OCI-LY3 (cell line): ENCODE measurements at regions not wholly inside any gene's neighbourhood (a gene's known extent, or its start where the extent isn't known, plus 50 kb on each side); places are given as distances from the start of the nearest gene placed in this dataset.

Experiments used
- CTCF ChIP-seq: fragments of 200-600, 300-600 bp; sonication (generic); IDR thresholded peaks from 2 replicates; pipeline ENCODE4 v1.5.1; 2014; ENCODE audit warnings: antibody characterized with exemption, low read length, low read depth
- EZH2phosphoT487 ChIP-seq: fragments of 200-600 bp; shearing (Covaris generic); IDR thresholded peaks from 2 replicates; pipeline ENCODE4 v1.6.1; 2018; ENCODE audit warnings: antibody characterized with exemption, mixed run types, low read depth

- TF ChIP-seq CTCF (no peak), EZH2phosphoT487 (no peak)
Measured at GRCh38 chr11:32204751-32205150, 113.9 kb downstream of the RCN1 start.
